GM21529 (cell line): ENCODE measurements at regions not wholly inside any gene's neighbourhood (a gene's known extent, or its start where the extent isn't known, plus 50 kb on each side); places are given as distances from the start of the nearest gene placed in this dataset.
"Not testable (repeated sequence)": the region's sequence is repeated elsewhere in the genome, so short reads cannot be mapped to it uniquely, and the experiment has no call there.

Source experiments
- ATAC-seq: cut with Tn5 transposase; IDR thresholded peaks from one replicate; pipeline ENCODE4 v1.9.1; 2021; ENCODE audit not compliant: unreplicated experiment

GRCh38 chr5:156170351-156170961 is 156.5 kb upstream of the SGCD start:
- ATAC-seq: no peak

- no peak for ATAC-seq
Observed at GRCh38 chr5:156174225-156174624, 152.7 kb upstream of the SGCD start.

DNA sequence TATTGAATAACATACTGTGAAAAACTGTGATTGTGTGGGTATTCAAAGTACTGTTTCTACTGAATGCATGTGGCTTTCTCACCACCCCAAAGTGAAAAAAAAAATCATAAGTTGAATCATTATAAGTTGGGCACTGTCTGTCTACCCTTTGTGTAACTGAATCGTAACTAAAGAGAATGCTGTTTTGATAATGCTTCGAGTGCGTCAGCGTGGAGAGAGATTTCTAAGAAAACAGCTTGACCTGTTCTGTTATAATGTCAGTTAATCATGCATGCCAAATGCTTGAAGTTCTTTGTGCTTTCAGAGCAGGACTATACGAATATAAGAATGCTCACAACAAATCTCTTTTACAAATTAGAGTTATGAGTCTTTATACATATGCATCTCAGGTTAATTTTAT is 148.8 kb upstream of the SGCD start:
- ATAC-seq: no peak

DNA sequence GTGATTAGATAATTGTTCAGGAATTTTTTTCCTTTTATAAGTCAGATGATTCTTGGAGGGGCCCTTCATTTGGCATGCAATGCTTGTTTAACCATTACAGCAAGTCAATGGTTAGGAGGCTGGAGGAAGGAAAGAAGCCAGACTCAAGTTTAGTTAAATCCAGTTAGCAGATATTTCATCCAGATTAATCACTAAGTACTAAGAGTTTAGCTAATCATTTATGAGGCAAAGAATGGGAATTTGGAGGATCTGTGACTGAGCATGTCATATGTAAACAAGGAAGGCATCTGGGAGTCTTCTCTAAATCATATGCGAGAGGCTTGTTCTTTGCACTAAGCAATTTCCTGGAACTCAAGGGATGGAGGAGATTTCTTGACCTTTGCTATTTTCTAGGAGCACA is 145.3 kb upstream of the SGCD start:
- ATAC-seq: no peak

- ATAC-seq: no peak
Observed at GRCh38 chr5:156182174-156182967, 144.6 kb upstream of the SGCD start.

DNA sequence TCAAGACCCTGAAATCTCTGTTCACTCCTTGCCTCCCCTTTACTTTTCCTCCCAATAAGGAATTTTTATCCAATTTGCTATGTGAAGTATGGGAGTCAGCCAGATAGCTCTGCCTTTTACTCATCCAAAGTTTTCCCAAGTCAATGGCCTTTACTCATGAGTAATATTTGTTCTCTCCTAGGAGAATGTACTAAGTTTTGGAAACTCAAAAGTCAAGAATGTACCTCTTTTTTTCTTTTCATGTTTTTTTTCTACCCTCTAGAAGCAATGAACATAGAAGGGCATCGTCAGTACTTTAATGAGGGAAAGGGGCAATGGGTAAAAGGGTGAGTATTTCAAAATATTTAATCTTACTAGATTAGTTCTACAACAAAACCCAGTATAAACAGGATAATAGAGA is 140.2 kb upstream of the SGCD start:
- ATAC-seq: no peak

DNA sequence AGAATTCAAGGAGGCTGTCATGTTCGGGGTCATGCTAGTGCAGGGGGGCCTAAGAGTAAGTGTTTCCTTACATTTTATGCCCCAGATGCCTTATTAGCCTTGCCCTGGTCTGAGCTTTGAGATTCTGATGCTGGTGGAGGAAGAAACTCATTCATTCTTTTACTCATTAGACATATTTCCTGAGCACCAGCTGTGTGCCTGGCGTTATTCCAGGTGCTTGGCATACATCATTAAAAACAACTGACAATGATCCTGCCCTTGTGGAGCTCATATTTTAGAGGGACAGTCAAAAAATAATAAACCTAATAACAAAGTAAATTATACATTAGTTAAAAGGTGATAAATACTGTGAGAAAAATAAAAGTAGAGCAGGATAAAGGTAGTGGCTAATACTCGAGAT is 138.9 kb upstream of the SGCD start:
- ATAC-seq: no peak

- ATAC-seq: no peak
Observed at GRCh38 chr5:156189628-156190027, 137.3 kb upstream of the SGCD start.

GRCh38 chr5:156191547-156191946 is 135.4 kb upstream of the SGCD start:
- ATAC-seq: no peak

GRCh38 chr5:156197042-156197635 is 129.8 kb upstream of the SGCD start:
- no peak for ATAC-seq

DNA sequence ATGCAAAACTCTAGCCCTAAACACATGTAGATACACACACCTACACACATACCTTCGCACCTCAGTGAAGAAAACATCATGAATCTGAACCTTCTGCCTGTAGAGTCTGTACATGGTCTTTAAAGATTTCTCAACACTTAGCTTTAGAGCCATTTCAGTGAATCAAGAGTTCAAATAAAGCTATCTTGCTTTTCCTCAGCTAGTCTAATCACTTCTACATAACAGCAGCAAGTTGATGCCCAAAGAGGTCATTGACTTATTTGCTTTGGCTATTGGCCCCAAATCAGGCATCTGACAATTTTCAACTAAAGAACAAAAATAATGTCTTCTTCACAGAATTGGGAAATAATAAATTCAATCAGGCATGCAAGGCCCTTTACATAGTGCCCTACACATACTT is 127.9 kb upstream of the SGCD start:
- no peak for ATAC-seq

DNA sequence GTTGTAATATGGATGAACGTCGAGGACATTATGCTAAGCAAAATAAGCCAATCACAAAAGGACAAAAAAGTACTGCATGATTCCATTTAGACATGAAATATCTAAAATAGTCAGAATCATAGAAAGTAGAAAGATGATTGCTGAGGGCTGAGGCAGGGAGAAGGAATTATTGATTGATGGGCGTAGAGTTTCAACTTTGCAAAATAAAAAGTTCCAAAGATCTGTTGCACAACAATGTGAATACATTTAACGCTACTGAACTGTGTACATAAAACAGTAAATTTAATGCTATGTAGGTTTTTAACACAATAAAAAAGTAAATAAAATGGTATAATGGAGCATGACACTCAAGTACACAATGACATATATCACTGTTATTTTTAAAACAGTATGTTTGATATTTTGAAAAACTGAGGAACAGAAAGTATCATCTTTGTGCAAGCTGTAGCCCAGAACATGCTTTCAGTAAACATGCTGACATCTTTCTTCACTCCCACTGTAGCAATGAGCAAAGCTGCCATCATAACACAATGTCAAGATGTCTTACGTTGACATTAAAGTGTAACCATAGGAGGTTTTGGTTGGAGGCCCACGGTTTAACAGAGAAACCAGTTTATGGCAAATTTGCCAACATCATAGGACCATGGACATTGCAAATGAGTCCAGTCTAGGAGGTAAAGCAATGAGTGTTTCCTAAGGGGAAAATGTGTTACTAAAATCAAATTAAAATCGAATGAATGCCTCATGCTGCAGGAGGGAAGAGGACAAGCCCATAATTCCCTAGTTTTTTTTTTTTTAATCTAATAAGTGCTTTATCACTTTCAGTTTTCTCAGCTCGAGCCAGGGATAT is 125.8 kb upstream of the SGCD start:
- no peak for ATAC-seq

GRCh38 chr5:156201788-156202403 is 125.1 kb upstream of the SGCD start:
- no peak for ATAC-seq

DNA sequence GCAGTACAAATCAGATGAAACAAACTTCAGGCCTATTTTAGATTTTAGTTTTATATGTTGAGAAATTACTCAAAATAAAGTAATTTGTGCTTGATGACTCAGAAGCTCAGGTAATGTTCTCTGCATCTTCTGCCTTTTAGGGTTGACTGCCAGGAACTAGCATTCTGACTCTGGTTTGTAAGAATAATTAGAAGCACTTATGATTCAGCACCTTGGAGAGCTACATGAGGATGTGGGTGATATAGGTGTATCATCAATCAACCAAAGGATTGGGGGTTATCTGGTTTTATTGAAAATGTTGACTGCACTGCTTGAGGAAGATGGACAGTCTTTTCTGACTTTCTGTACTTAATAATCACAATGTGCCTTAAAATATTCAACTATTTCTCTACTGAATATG is 118.7 kb upstream of the SGCD start:
- no peak for ATAC-seq

DNA sequence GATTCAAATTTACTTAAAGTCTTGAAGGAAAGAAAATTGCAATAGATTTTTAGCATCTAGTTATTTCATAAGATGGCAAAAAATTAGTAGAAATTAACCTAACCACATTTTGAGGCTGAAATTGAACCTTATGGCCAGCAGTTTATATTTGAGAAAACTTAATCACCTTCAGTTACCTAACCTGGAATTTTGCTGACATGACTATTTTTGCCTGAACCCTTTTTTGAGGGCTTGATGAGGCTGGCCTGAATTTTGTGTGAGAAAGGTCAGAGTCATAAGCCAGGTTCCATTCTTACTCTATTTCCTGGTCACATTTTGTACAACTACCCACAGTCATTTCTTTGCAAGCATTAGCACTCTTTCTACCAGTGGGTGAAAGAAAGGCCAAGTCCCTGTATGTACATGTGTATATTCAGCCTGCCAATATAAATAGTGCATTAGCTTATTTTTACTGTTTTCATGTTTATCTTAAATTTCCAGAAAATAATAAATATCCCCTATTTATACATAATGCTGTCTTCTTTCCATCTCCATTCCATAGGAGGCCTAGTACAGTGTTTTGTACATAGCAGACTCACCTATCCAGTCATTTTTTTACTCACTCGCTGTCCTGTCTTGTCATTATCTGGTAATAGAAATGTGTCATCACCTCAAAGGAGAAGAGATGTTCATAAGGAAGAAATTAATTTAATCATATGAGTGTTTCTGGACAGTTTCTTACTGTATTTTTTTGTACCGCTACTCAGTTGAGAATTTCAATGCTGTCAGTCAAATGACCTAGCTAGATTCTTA is 108.4 kb upstream of the SGCD start:
- ATAC-seq: no peak

DNA sequence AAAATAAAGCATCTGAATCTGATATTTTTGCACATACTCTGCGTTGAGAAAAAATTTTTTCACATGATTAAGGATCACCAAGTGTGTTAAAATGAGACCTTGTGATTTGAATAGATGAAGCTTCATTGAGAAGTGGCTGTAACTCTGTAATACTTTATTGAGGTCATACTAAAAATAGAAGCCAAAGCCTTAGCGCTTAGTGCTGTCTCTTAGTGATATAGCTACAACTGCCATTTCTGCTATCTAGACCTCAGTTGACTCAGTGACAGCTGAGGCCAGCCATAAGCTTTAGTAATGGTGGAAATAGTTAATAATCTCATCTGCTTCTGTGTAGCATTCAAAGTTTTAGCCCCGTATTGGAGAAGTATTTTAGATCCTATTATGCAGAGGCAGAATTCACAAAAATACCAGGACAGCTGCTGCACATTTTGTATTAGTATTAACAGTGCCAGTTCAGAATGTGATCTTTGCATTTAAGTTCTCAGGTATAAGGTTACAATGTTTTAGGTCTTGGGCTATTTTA is 107.4 kb upstream of the SGCD start:
- no peak for ATAC-seq

- no peak for ATAC-seq
Observed at GRCh38 chr5:156221816-156222215, 105.1 kb upstream of the SGCD start.

DNA sequence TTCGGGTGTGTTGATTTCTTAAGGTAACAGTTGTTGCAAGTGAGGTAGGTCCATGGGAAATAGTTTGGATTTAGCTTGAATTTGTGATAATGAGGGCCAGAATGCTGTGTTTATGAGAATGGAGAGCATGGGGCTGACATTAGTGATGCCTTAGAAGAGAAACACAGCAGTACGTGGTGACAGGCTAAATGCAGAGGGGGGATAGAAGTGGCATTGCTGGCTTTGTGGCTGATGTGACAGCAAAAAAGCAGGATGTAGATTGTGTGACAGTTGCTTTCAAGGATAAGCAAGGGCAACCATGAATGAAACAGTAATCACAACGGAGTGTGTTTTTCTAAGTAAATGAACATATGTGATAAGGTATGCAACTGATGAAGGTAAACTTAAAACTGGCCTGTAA is 103.4 kb upstream of the SGCD start:
- ATAC-seq: no peak

GRCh38 chr5:156226485-156226884 is 100.5 kb upstream of the SGCD start:
- not testable (repeated sequence) for ATAC-seq

DNA sequence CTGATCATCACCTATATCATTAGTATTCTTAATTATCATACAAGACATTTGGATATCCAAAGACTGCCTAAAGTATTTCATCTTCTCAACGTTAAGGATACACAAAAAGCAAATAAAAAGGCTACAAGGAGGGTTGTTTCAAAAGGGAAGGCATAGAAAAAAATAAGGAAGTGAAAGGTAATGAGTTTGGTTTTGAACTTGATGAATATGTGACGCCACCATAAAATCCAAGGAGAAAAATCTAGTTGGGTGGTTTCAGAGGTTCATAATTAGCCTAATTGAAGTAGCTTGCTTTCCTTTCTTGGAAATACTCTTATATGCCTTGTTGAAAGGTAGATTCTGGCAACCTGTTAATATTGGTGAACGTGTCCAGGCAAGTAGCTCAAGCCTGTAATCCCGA is 96.1 kb upstream of the SGCD start:
- ATAC-seq: no peak
